ENCODE measurements at regions not wholly inside any gene's neighbourhood (a gene's known extent, or its start where the extent isn't known, plus 50 kb on each side); places are given as distances from the start of the nearest gene placed in this dataset.
"Not testable (repeated sequence)": the region's sequence is repeated elsewhere in the genome, so short reads cannot be mapped to it uniquely, and the experiment has no call there.

DNA sequence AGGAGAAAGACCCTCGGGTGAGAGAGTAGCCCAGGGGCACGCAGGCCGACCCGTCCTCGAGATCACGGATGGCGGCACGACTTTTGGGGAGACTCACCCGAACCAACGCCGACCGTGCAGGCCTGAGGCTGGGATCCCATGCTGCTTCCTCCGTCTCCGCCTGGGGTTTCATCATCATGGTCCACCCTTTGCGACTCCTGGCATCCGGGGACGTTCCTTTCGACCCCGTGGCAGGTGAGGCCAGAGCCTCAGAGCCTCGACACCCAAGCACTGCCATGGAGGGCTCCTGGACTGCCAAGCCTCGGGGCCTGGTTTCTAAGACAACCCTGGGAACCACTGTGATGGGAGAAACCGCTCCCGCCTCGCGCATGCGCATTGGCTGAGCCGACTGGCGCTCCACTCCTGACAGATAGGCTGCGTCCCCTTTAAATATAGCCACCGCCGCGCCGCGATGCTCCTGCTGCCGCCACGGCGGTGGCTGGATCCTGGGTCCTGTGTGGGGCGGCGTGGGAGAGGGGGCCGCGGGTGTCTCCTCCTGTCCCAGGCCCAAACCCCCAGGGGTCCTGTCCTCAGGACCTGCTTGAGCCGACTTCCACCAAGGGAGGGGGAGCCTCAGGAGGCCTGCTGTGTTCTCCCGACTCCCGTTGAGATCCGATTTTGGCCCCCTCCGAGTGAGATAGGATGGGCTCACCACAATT lies 481.6 kb downstream of the SPATA31A7 start:
- FAIRE-seq (no peak), DNase-seq (peak in 2 of 5 donors; percentile 7 to 44)
- no peak overlapping the region for H3K4me3 ChIP-seq (ENCODE audit: low read length in 3 of 3)
- intact Hi-C loops (cut with DNase I): no loop called here
- no peak overlapping the region for H3K27ac ChIP-seq (ENCODE audit: low read depth in 2 of 2, low read length in 2 of 2)
- no peaks in the 10 kb centered on the region for H3K36me3 ChIP-seq (ENCODE audit: control insufficient read depth in 2 of 3, insufficient read depth in 3 of 3, low read length in 3 of 3)
- H3K27me3 ChIP-seq (ENCODE audit: control insufficient read depth, insufficient read depth, low read length): no peaks in the 10 kb centered on the region
- H3K9me3 ChIP-seq (ENCODE audit: control insufficient read depth in 2 of 3, insufficient read depth in 1 of 3, low read length in 3 of 3): no peaks in the 10 kb centered on the region
- TF ChIP-seq, protein P1, sequence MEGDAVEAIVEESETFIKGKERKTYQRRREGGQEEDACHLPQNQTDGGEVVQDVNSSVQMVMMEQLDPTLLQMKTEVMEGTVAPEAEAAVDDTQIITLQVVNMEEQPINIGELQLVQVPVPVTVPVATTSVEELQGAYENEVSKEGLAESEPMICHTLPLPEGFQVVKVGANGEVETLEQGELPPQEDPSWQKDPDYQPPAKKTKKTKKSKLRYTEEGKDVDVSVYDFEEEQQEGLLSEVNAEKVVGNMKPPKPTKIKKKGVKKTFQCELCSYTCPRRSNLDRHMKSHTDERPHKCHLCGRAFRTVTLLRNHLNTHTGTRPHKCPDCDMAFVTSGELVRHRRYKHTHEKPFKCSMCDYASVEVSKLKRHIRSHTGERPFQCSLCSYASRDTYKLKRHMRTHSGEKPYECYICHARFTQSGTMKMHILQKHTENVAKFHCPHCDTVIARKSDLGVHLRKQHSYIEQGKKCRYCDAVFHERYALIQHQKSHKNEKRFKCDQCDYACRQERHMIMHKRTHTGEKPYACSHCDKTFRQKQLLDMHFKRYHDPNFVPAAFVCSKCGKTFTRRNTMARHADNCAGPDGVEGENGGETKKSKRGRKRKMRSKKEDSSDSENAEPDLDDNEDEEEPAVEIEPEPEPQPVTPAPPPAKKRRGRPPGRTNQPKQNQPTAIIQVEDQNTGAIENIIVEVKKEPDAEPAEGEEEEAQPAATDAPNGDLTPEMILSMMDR (IDR thresholded peaks at IDR 0.05; ENCODE audit: borderline replicate concordance, extremely low read depth, insufficient read depth): no peak
- H3K4me1 ChIP-seq (ENCODE audit: control insufficient read depth in 2 of 3, insufficient read depth in 2 of 3, low read depth in 1 of 3, low read length in 3 of 3): no peaks in the 10 kb centered on the region
- no peak overlapping the region for H3K9ac ChIP-seq (ENCODE audit: low read length in 3 of 3)

DNA sequence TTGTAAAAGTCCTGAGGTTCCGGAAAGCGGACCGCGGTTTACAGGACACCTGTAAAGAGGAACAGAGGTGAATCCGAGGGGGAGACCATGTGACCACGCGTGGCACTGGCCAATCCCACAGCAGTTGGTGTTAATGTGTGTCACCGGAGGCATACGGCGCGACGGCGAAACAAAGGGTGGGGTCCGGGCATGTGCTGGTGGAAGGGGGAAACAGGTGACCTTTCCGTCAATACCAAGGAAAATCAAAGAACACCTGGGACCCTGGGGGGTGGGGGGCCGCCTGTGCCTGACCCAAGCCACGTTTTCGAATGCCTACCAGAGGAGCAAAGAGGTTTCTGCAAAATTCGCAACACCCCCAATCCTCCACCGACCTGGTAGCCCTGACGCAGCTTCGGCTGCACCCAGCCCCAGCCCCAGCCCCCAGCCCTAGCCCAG lies 482.3 kb downstream of the SPATA31A7 start:
- H3K36me3 ChIP-seq (ENCODE audit: control insufficient read depth in 2 of 3, insufficient read depth in 3 of 3, low read length in 3 of 3); intact Hi-C loops (cut with DNase I); H3K4me3 ChIP-seq (ENCODE audit: low read length in 3 of 3); H3K4me1 ChIP-seq (ENCODE audit: control insufficient read depth in 2 of 3, insufficient read depth in 2 of 3, low read depth in 1 of 3, low read length in 3 of 3); H3K27ac ChIP-seq (ENCODE audit: low read depth in 2 of 2, low read length in 2 of 2); H3K9ac ChIP-seq (ENCODE audit: low read length in 3 of 3); H3K9me3 ChIP-seq (ENCODE audit: control insufficient read depth in 2 of 3, insufficient read depth in 1 of 3, low read length in 3 of 3); H3K27me3 ChIP-seq (ENCODE audit: control insufficient read depth, insufficient read depth, low read length); FAIRE-seq: not testable (repeated sequence)
- peak in 1 of 5 donors; percentile 29 for DNase-seq

DNA sequence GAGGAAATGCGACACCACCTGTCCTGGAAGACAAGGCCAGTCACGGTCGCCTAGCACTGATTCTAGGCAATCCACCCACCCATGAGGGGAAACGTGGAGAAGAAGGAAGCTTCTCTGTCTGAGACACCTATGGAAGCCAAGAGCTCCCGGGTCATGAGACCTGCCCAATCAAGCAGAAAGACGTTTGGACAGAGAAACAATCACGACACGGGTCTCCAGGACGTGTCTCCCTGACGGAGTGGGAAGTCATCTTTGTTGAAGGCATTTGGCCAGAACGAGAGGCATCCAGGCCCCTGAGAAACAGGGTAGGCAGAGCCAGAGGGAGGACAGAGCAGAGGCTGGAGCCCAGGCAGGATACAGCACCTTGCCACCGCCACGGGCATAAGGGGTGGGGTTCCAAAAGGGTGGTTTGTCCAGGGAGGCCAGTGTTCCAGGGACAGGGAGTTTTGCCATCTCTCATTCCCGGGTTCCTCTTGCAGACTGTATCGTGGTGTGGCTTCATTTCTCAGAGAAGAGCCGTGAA lies 482.9 kb downstream of the SPATA31A7 start:
- H3K27me3 ChIP-seq (ENCODE audit: control insufficient read depth, insufficient read depth, low read length); FAIRE-seq; H3K9me3 ChIP-seq (ENCODE audit: control insufficient read depth in 2 of 3, insufficient read depth in 1 of 3, low read length in 3 of 3); H3K4me3 ChIP-seq (ENCODE audit: low read length in 3 of 3); H3K9ac ChIP-seq (ENCODE audit: low read length in 3 of 3); intact Hi-C loops (cut with DNase I); H3K4me1 ChIP-seq (ENCODE audit: control insufficient read depth in 2 of 3, insufficient read depth in 2 of 3, low read depth in 1 of 3, low read length in 3 of 3); H3K27ac ChIP-seq (ENCODE audit: low read depth in 2 of 2, low read length in 2 of 2); DNase-seq; H3K36me3 ChIP-seq (ENCODE audit: control insufficient read depth in 2 of 3, insufficient read depth in 3 of 3, low read length in 3 of 3): not testable (repeated sequence)

DNA sequence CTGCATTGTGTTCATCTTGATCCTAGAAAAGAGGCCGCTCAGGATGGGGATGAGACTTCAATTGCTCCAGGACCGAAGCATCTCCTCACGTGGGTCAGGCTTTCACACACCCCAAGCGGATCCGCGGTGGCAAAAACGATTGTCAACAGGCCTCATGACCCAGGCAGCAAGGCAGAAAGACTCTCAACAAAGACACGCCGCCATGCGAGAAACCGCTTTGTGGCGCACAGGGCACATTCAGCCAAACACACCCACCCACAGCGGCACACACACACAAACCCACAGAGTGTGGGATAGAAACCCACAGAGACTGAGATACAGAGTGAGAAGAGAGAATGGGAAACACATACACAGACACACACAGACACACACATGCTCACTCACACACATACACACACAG lies 483.4 kb downstream of the SPATA31A7 start:
- no peaks in the 10 kb centered on the region for H3K36me3 ChIP-seq (ENCODE audit: control insufficient read depth in 2 of 3, insufficient read depth in 3 of 3, low read length in 3 of 3)
- TF ChIP-seq, protein P1 (IDR thresholded peaks at IDR 0.05; ENCODE audit: borderline replicate concordance, extremely low read depth, insufficient read depth): no peak
- DNase-seq: peak in 1 of 5 donors; percentile 7

More for the DNA sequence above, 483.4 kb downstream of the SPATA31A7 start:
- Histone ChIP-seq H3K9ac (ENCODE audit: low read length in 3 of 3) (no peak overlapping the region), H3K27ac (ENCODE audit: low read depth in 2 of 2, low read length in 2 of 2) (no peak overlapping the region), H3K9me3 (ENCODE audit: control insufficient read depth in 2 of 3, insufficient read depth in 1 of 3, low read length in 3 of 3) (no peaks in the 10 kb centered on the region), H3K4me3 (ENCODE audit: low read length in 3 of 3) (no peak overlapping the region), H3K27me3 (ENCODE audit: control insufficient read depth, insufficient read depth, low read length) (no peaks in the 10 kb centered on the region), H3K4me1 (ENCODE audit: control insufficient read depth in 2 of 3, insufficient read depth in 2 of 3, low read depth in 1 of 3, low read length in 3 of 3) (no peaks in the 10 kb centered on the region)
- FAIRE-seq: no peak
- intact Hi-C loops (cut with DNase I): no loop called here
